Hepatocyte (in vitro differentiated cells): ENCODE measurements at regions not wholly inside any gene's neighbourhood (a gene's known extent, or its start where the extent isn't known, plus 50 kb on each side); places are given as distances from the start of the nearest gene placed in this dataset.
A peak's percentile ranks its signal among the peaks of the same experiment; 100 is the strongest.
"Not testable (repeated sequence)": the region's sequence is repeated elsewhere in the genome, so short reads cannot be mapped to it uniquely, and the experiment has no call there.

Experiments
- DNase-seq: peaks from one replicate; pipeline ENCODE4 v3.0.0-alpha.2; 2016; ENCODE audit warnings: low spot score
- H2AFZ ChIP-seq: fragments of 200-600 bp; sonication (generic); 2 replicates; pipeline ENCODE4 v1.6.0; 2016; ENCODE audit warnings: antibody characterized with exemption, mild to moderate bottlenecking
- H3K27ac ChIP-seq: fragments of 200-600 bp; sonication (generic); 2 replicates; pipeline ENCODE4 v1.5.1; 2016; ENCODE audit warnings: mild to moderate bottlenecking
- H3K27me3 ChIP-seq: fragments of 200-600 bp; sonication (generic); 2 replicates; pipeline ENCODE4 v1.6.1; 2016
- H3K36me3 ChIP-seq: fragments of 200-600 bp; sonication (generic); replicated peaks from 2 replicates; pipeline ENCODE4 v1.5.1; 2016; ENCODE audit warnings: low read depth; ENCODE audit not compliant: insufficient read depth
- H3K4me1 ChIP-seq: fragments of 200-600 bp; sonication (generic); 2 replicates; pipeline ENCODE4 v1.5.1; 2016; ENCODE audit warnings: mild to moderate bottlenecking, moderate library complexity; ENCODE audit not compliant: insufficient read depth
- H3K4me2 ChIP-seq: fragments of 200-600 bp; sonication (generic); 2 replicates; pipeline ENCODE4 v1.6.0; 2016
- H3K4me3 ChIP-seq: fragments of 200-600 bp; sonication (generic); 2 replicates; pipeline ENCODE4 v1.5.1; 2016; ENCODE audit warnings: mild to moderate bottlenecking
- H3K79me2 ChIP-seq: fragments of 200-600 bp; sonication (generic); 2 replicates; pipeline ENCODE4 v1.6.0; 2017; ENCODE audit warnings: mild to moderate bottlenecking
- H3K9me2 ChIP-seq: fragments of 200-600 bp; sonication (generic); replicated peaks from 2 replicates; pipeline ENCODE4 v1.6.0; 2017; ENCODE audit warnings: mild to moderate bottlenecking; ENCODE audit not compliant: insufficient read depth
- H3K9me3 ChIP-seq: fragments of 200-600 bp; sonication (generic); 2 replicates; pipeline ENCODE4 v1.5.1; 2016; ENCODE audit warnings: low read depth, mild to moderate bottlenecking
- H4K20me1 ChIP-seq: fragments of 200-600 bp; sonication (generic); 2 replicates; pipeline ENCODE4 v1.6.0; 2016; ENCODE audit warnings: mild to moderate bottlenecking; ENCODE audit not compliant: insufficient read depth, poor library complexity, severe bottlenecking
- EZH2 ChIP-seq: fragments of 200-600 bp; sonication (generic); IDR thresholded peaks from 2 replicates; pipeline ENCODE4 v1.6.1; 2016; ENCODE audit warnings: antibody characterized with exemption, mild to moderate bottlenecking, borderline replicate concordance
- EZH2phosphoT487 ChIP-seq: fragments of 200-600 bp; sonication (generic); IDR thresholded peaks from one replicate; pipeline ENCODE4 v1.6.1; 2018; ENCODE audit warnings: antibody characterized with exemption, mild to moderate bottlenecking, low read depth, moderate library complexity; ENCODE audit not compliant: unreplicated experiment, severe bottlenecking
- WGBS: methylation state at CpG from one replicate; pipeline ENCODE4 v1.1.6; 2016; ENCODE audit warnings: low lambda C conversion rate; ENCODE audit errors: missing lambda C conversion rate; 5-methylcytosine and 5-hydroxymethylcytosine counted together
- TF ChIP-seq, protein P1 (sequence below): fragments of 200-600 bp; sonication (generic); IDR thresholded peaks from 2 replicates; pipeline ENCODE4 v1.5.1; 2016; ENCODE audit warnings: antibody characterized with exemption, mild to moderate bottlenecking; ENCODE audit not compliant: poor library complexity

- H3K9me2 ChIP-seq = no peaks in the 10 kb centered on the region
- H3K79me2 ChIP-seq = no peaks in the 10 kb centered on the region
- no peaks in the 10 kb centered on the region for H3K9me3 ChIP-seq
- 79% methylated on average over 8 of the region's 8 CpGs for WGBS
- H3K4me2 ChIP-seq = no peak overlapping the region
- no peak overlapping the region for H2AFZ ChIP-seq
- no peaks in the 10 kb centered on the region for H3K4me1 ChIP-seq
- no peak overlapping the region for H3K27ac ChIP-seq
- H3K36me3 ChIP-seq = no peaks in the 10 kb centered on the region
- TF ChIP-seq, protein P1, sequence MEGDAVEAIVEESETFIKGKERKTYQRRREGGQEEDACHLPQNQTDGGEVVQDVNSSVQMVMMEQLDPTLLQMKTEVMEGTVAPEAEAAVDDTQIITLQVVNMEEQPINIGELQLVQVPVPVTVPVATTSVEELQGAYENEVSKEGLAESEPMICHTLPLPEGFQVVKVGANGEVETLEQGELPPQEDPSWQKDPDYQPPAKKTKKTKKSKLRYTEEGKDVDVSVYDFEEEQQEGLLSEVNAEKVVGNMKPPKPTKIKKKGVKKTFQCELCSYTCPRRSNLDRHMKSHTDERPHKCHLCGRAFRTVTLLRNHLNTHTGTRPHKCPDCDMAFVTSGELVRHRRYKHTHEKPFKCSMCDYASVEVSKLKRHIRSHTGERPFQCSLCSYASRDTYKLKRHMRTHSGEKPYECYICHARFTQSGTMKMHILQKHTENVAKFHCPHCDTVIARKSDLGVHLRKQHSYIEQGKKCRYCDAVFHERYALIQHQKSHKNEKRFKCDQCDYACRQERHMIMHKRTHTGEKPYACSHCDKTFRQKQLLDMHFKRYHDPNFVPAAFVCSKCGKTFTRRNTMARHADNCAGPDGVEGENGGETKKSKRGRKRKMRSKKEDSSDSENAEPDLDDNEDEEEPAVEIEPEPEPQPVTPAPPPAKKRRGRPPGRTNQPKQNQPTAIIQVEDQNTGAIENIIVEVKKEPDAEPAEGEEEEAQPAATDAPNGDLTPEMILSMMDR = no peak
- TF ChIP-seq EZH2phosphoT487 (no peak), EZH2 (no peak)
- peaks cover 5% of the 10 kb centered on the region for H3K27me3 ChIP-seq
- no peak overlapping the region for H3K4me3 ChIP-seq
- DNase-seq = no peak
- H4K20me1 ChIP-seq = no peaks in the 10 kb centered on the region
These were observed 62.3 kb downstream of the ADCYAP1 start for GRCh38 chr18:966759-967576.

DNA sequence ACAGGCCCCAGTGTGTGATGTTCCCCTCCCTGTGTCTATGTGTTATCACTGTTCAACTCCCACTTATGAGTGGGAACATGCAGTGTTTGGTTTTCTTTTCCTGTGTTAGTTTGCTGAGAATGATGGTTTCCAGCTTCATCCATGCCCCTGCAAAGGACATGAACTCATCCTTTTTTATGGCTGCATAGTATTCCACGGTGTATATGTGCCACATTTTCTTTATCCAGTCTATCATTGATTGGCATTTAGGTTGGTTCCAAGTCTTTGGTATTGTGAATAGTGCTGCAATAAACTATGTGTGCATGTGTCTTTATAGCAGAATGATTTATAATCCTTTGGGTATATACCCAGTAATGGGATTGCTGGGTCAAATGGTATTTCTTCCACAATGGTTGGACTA, 64.2 kb downstream of the ADCYAP1 start:
- 89% methylated on average over 1 of the region's 1 CpG for WGBS
- not testable (repeated sequence) for H3K36me3 ChIP-seq, H2AFZ ChIP-seq, H3K27me3 ChIP-seq, H3K4me1 ChIP-seq, H3K4me2 ChIP-seq, H4K20me1 ChIP-seq, H3K27ac ChIP-seq, DNase-seq, H3K9me2 ChIP-seq, H3K4me3 ChIP-seq, H3K9me3 ChIP-seq, H3K79me2 ChIP-seq

GRCh38 chr18:969311-969710, 64.6 kb downstream of the ADCYAP1 start:
- not testable (repeated sequence) for H3K4me3 ChIP-seq, H3K9me3 ChIP-seq, H3K79me2 ChIP-seq, H3K36me3 ChIP-seq, H3K27ac ChIP-seq, H3K27me3 ChIP-seq, H3K4me2 ChIP-seq, H3K4me1 ChIP-seq, H4K20me1 ChIP-seq, DNase-seq, H2AFZ ChIP-seq, H3K9me2 ChIP-seq
- 97% methylated on average over 3 of the region's 3 CpGs for WGBS

GRCh38 chr18:974606-975005, 69.9 kb downstream of the ADCYAP1 start:
- H2AFZ ChIP-seq, H3K9me2 ChIP-seq, H3K4me1 ChIP-seq, DNase-seq, H3K79me2 ChIP-seq, H3K27ac ChIP-seq, H3K36me3 ChIP-seq, H4K20me1 ChIP-seq, H3K4me2 ChIP-seq, H3K4me3 ChIP-seq, H3K27me3 ChIP-seq, H3K9me3 ChIP-seq: not testable (repeated sequence)
- 79% methylated on average over 3 of the region's 6 CpGs for WGBS

DNA sequence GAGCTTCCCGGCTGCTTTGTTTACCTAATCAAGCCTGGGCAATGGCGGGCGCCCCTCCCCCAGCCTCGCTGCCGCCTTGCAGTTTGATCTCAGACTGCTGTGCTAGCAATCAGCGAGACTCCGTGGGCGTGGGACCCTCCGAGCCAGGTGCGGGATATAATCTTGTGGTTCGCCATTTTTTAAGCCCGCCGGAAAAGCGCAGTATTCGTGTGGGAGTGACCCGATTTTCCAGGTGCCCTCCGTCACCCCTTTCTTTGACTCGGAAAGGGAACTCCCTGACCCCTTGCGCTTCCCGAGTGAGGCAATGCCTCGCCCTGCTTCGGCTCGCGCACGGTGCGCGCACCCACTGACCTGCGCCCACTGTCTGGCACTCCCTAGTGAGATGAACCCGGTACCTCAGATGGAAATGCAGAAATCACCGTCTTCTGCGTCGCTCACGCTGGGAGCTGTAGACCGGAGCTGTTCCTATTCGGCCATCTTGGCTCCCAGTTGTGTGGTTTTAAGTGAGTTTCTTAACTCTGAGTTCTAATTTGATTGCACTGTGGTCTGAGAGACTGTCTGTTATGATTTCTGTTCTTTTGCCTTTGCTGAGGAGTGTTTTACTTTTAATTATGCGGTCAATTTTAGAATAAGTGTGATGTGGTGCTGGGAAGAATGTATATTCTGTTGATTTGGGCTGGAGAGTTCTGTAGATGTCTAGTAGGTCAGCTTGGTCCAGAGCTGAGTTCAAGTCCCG, 71.9 kb downstream of the ADCYAP1 start:
- H3K36me3 ChIP-seq, H3K79me2 ChIP-seq, H4K20me1 ChIP-seq, DNase-seq, H3K27me3 ChIP-seq, H3K9me3 ChIP-seq, H3K9me2 ChIP-seq, H3K4me1 ChIP-seq: not testable (repeated sequence)
- WGBS = 44% methylated on average over 15 of the region's 37 CpGs
- peak overlapping the region; percentile 44 for H3K4me3 ChIP-seq
- H2AFZ ChIP-seq = peak overlapping the region; percentile 84
- peak overlapping the region; percentile 83 for H3K27ac ChIP-seq
- H3K4me2 ChIP-seq = peak overlapping the region; percentile 74

- 50% methylated on average over 1 of the region's 1 CpG for WGBS
- peak overlapping the region; percentile 44 for H3K4me3 ChIP-seq
These were observed 72.7 kb downstream of the ADCYAP1 start for GRCh38 chr18:977327-977726.

DNA sequence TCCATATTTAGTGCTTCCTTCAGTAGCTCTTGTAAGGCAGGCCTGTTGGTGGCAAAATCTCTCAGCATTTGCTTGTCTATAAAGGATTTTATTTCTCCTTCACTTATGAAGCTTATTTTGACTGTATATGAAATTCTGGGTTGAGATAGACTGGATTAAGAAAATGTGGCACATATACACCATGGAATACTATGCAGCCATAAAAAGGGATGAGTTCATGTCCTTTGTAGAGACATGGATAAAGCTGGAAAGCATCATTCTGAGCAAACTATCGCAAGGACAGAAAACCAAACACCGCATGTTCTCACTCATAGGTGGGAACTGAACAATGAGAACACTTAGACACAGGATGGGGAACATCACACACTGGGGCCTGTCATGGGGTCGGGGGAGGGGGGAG, 73.1 kb downstream of the ADCYAP1 start:
- H2AFZ ChIP-seq, H3K9me3 ChIP-seq, H3K27ac ChIP-seq, H3K9me2 ChIP-seq, H3K27me3 ChIP-seq, DNase-seq, H3K79me2 ChIP-seq, H3K4me1 ChIP-seq, H3K36me3 ChIP-seq, H3K4me3 ChIP-seq, H4K20me1 ChIP-seq: not testable (repeated sequence)
- 82% methylated on average over 3 of the region's 3 CpGs for WGBS
- peak overlapping the region; percentile 74 for H3K4me2 ChIP-seq

More at GRCh38 chr18:977327-977726, 72.7 kb downstream of the ADCYAP1 start:
- Histone ChIP-seq H2AFZ (peak overlapping the region; percentile 84), H3K4me2 (peak overlapping the region; percentile 74)
- not testable (repeated sequence) for DNase-seq, H3K9me2 ChIP-seq, H3K9me3 ChIP-seq, H3K36me3 ChIP-seq, H3K4me1 ChIP-seq, H3K79me2 ChIP-seq, H3K27ac ChIP-seq, H4K20me1 ChIP-seq, H3K27me3 ChIP-seq
